ENCODE measurements at regions not wholly inside any gene's neighbourhood (a gene's known extent, or its start where the extent isn't known, plus 50 kb on each side); places are given as distances from the start of the nearest gene placed in this dataset.

DNA sequence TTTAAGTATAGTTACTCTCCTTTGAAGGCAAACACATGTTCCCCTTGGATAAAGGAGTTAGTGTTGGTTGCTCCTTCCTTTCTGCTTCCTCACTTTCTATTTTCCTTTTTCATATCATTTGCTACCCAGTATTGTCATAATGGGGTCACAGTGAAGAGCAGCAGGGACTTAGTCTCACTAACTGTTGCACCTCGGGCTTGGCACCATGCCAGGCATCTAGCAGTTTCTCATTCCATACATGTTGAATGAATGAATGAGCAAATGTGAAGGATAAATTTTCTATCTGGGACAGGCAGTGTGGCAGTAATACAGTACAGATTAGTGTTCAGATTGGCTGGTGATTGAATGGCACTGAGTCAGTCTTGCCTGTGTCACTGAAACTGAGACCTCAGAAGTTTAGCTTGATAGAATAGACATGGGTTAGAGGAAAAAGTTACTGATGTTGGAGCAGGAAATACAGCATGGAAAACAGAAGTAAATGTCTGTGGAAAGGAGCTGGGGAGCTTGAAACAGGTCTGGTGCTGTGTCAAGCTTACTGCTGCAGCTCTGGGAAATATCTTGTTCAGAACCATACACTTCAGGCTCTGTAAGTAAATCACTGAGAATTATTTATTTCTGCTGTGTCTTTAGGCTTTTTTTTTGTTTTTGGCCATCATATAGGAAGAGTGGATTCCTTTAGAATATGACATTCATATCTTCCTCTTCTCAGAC, 55.8 kb upstream of the PITX2 start:
- Histone ChIP-seq H2AK9ac (replicated peaks; ENCODE audit: low read depth, low read length, poor library complexity) (no peak overlapping the region), H4K91ac (ENCODE audit: insufficient read depth, low read depth, low read length) (no peak overlapping the region), H2BK120ac (ENCODE audit: low read depth, low read length) (no peak overlapping the region), H3K9me1 (ENCODE audit: insufficient read depth, low read length) (peaks cover 3% of the 10 kb centered on the region; the same call in 1 of the 2 replicates), H3K23ac (ENCODE audit: low read depth, low read length) (no peak overlapping the region), H2BK15ac (ENCODE audit: low read depth, low read length) (no peak overlapping the region), H3K27ac (ENCODE audit: insufficient read depth, low read length) (no peak overlapping the region), H3K9ac (ENCODE audit: low read depth, low read length) (no peak overlapping the region), H4K5ac (ENCODE audit: low read depth, low read length) (no peak overlapping the region), H3K9me3 (ENCODE audit: control insufficient read depth, insufficient read depth, low read length) (no peaks in the 10 kb centered on the region), H3K56ac (ENCODE audit: extremely low read depth, insufficient read depth, low read length) (no peak overlapping the region), H3K79me1 (ENCODE audit: low read depth in 1 of 2, low read length in 2 of 2) (no peaks in the 10 kb centered on the region), H4K8ac (ENCODE audit: low read depth in 2 of 2, low read length in 2 of 2) (no peak overlapping the region), H3K18ac (ENCODE audit: low read depth, low read length) (no peak overlapping the region), H3K4me3 (ENCODE audit: insufficient read depth, low read depth, low read length) (no peak overlapping the region), H3K4me1 (ENCODE audit: control insufficient read depth, insufficient read depth, low read length) (no peaks in the 10 kb centered on the region), H3K36me3 (ENCODE audit: control insufficient read depth, insufficient read depth, low read length) (no peaks in the 10 kb centered on the region), H2AK5ac (ENCODE audit: low read depth, low read length) (no peak overlapping the region), H2BK5ac (ENCODE audit: low read depth, low read length, poor library complexity, severe bottlenecking) (no peak overlapping the region), H3K27me3 (ENCODE audit: control insufficient read depth, insufficient read depth, low read length) (no peaks in the 10 kb centered on the region), H3K14ac (replicated peaks; ENCODE audit: low read depth, low read length) (no peak overlapping the region), H2BK20ac (ENCODE audit: low read depth, low read length) (no peak overlapping the region), H3K4ac (ENCODE audit: low read depth, low read length) (no peak overlapping the region), H3K4me2 (ENCODE audit: low read depth, low read length) (no peak overlapping the region), H2AFZ (replicated peaks; ENCODE audit: low read length, poor library complexity) (no peak overlapping the region), H4K20me1 (ENCODE audit: insufficient read depth, low read length) (no peaks in the 10 kb centered on the region)
- in situ Hi-C loops (cut with MboI; ENCODE audit: low sequenced_read_pairs), result no loop called here
- DNase-seq, result no peak
- no CpG with 5 or more reads among the region's 1 CpG for WGBS, 2 experiments (ENCODE audit: extremely low coverage in 2 of 2, insufficient read length in 1 of 2)
- no TSS peak for BruUV-seq (replicated peaks)
- ATAC-seq (ENCODE audit: low read depth), result no peak
- intact Hi-C loops (cut with micrococcal nuclease), result no loop called here
- CTCF ChIA-PET, result no interaction called here
- dilution Hi-C loops (cut with HindIII; ENCODE audit: low sequenced_read_pairs, unreplicated experiment), result no loop called here
- TF ChIP-seq SMC3 (IDR thresholded peaks at IDR 0.05; ENCODE audit: low read depth, low read length) (no peak), POLR2A (IDR thresholded peaks at IDR 0.05; ENCODE audit: low read depth, low read length) (no peak), NFE2L2 (IDR thresholded peaks at IDR 0.05; ENCODE audit: low read depth, low read length) (no peak), MXI1 (IDR thresholded peaks at IDR 0.05; ENCODE audit: borderline replicate concordance, low read depth, low read length) (no peak), CEBPB (IDR thresholded peaks at IDR 0.05; ENCODE audit: low read depth, low read length) (no peak)
- POLR2A ChIA-PET (ENCODE audit: unreplicated experiment), result no interaction called here

All from IMR-90 (cell line).